ENCODE measurements at regions not wholly inside any gene's neighbourhood (a gene's known extent, or its start where the extent isn't known, plus 50 kb on each side); places are given as distances from the start of the nearest gene placed in this dataset.

- no peak for TF ChIP-seq ZBTB33 (IDR thresholded peaks at IDR 0.05)
- TF ChIP-seq ATF3 (IDR thresholded peaks at IDR 0.05): no peak
- TF ChIP-seq, protein P1, sequence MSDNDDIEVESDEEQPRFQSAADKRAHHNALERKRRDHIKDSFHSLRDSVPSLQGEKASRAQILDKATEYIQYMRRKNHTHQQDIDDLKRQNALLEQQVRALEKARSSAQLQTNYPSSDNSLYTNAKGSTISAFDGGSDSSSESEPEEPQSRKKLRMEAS (IDR thresholded peaks at IDR 0.05): no peak
- no peak for TF ChIP-seq TAF1 (conservative IDR thresholded peaks at IDR 0.05)
- no peak for TF ChIP-seq HNF4A (conservative IDR thresholded peaks at IDR 0.05)
- TF ChIP-seq HNF4G (IDR thresholded peaks at IDR 0.05): no peak
- no peak for TF ChIP-seq FOXA2 (IDR thresholded peaks at IDR 0.05)
- TF ChIP-seq YY1 (IDR thresholded peaks at IDR 0.05): no peak
Measured at GRCh38 chr3:36631549-36631948, 132.8 kb downstream of the DCLK3 start (continued).

DNA sequence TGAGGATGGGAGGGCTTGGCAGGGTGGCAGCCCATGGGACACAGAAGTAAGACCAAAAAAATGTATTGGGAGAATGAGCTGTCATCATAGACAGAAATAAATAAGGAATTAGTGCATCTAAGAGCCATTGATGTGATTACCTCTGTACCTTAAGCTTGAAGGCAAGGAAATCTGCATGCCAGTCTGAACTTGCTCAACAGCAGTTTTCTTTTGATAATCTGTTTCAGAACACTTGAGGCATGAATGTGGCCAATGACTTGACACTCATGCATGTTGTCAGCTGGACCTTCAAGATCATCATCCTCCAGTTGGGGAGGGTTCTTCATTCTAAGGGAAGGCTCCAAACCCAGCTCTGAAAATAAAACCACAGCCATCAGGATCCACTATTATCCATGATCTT is 148.5 kb downstream of the DCLK3 start:
- TF ChIP-seq FOXA2 (IDR thresholded peaks at IDR 0.05) (no peak), NR2F2 (IDR thresholded peaks at IDR 0.05) (no peak), ZBTB33 (IDR thresholded peaks at IDR 0.05) (no peak), SP1 (IDR thresholded peaks at IDR 0.05) (no peak), RXRA (IDR thresholded peaks at IDR 0.05) (no peak), GABPA (IDR thresholded peaks at IDR 0.05 in 1 of 2, conservative IDR thresholded peaks at IDR 0.05 in 1 of 2) (no peak), HNF4G (IDR thresholded peaks at IDR 0.05) (no peak), RAD21 (IDR thresholded peaks at IDR 0.05) (no peak), CTCF (IDR thresholded peaks at IDR 0.05; ENCODE audit: low read depth, low read length, missing input control) (no peak), EGR1 (IDR thresholded peaks at IDR 0.05; ENCODE audit: low read depth in 2 of 2) (no peak), YY1 (IDR thresholded peaks at IDR 0.05) (no peak), JUND (IDR thresholded peaks at IDR 0.05) (no peak), HNF4A (conservative IDR thresholded peaks at IDR 0.05) (no peak), FOXA1 (IDR thresholded peaks at IDR 0.05) (no peak), ATF3 (IDR thresholded peaks at IDR 0.05) (no peak)
- TF ChIP-seq, protein P2, sequence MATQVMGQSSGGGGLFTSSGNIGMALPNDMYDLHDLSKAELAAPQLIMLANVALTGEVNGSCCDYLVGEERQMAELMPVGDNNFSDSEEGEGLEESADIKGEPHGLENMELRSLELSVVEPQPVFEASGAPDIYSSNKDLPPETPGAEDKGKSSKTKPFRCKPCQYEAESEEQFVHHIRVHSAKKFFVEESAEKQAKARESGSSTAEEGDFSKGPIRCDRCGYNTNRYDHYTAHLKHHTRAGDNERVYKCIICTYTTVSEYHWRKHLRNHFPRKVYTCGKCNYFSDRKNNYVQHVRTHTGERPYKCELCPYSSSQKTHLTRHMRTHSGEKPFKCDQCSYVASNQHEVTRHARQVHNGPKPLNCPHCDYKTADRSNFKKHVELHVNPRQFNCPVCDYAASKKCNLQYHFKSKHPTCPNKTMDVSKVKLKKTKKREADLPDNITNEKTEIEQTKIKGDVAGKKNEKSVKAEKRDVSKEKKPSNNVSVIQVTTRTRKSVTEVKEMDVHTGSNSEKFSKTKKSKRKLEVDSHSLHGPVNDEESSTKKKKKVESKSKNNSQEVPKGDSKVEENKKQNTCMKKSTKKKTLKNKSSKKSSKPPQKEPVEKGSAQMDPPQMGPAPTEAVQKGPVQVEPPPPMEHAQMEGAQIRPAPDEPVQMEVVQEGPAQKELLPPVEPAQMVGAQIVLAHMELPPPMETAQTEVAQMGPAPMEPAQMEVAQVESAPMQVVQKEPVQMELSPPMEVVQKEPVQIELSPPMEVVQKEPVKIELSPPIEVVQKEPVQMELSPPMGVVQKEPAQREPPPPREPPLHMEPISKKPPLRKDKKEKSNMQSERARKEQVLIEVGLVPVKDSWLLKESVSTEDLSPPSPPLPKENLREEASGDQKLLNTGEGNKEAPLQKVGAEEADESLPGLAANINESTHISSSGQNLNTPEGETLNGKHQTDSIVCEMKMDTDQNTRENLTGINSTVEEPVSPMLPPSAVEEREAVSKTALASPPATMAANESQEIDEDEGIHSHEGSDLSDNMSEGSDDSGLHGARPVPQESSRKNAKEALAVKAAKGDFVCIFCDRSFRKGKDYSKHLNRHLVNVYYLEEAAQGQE (IDR thresholded peaks at IDR 0.05): no peak
- TF ChIP-seq, protein P1 (IDR thresholded peaks at IDR 0.05): no peak
- Histone ChIP-seq H3K27ac (ENCODE audit: low read depth in 1 of 2, low read length in 2 of 2) (no peak overlapping the region), H3K9ac (ENCODE audit: low read depth in 1 of 2, low read length in 2 of 2) (no peak overlapping the region), H3K27me3 (ENCODE audit: control insufficient read depth in 4 of 4, insufficient read depth in 4 of 4, low read length in 3 of 4) (peaks cover 0 to 3% (median 0%) of the 10 kb centered on the region in 4 donors), H3K4me1 (ENCODE audit: control insufficient read depth in 4 of 4, insufficient read depth in 4 of 4, low read length in 3 of 4) (no peaks in the 10 kb centered on the region), H3K9me3 (ENCODE audit: control insufficient read depth in 4 of 4, low read length in 3 of 4) (no peaks in the 10 kb centered on the region), H3K36me3 (ENCODE audit: control insufficient read depth in 4 of 4, insufficient read depth in 3 of 4, low read depth in 1 of 4, low read length in 3 of 4) (no peaks in the 10 kb centered on the region), H3K4me3 (ENCODE audit: low read depth in 1 of 3, low read length in 3 of 3) (no peak overlapping the region)
- no peak for DNase-seq (ENCODE audit: low spot score)
